Mesodermal cell (in vitro differentiated cells): ENCODE measurements at regions not wholly inside any gene's neighbourhood (a gene's known extent, or its start where the extent isn't known, plus 50 kb on each side); places are given as distances from the start of the nearest gene placed in this dataset.
"Not testable (repeated sequence)": the region's sequence is repeated elsewhere in the genome, so short reads cannot be mapped to it uniquely, and the experiment has no call there.

Experiments
- H3K27ac ChIP-seq: 2 replicates; pipeline ENCODE4 v1.7.0; 2013; ENCODE audit warnings: mild to moderate bottlenecking, low read depth, low read length, moderate library complexity; ENCODE audit not compliant: severe bottlenecking
- H3K36me3 ChIP-seq: 2 replicates; pipeline ENCODE4 v1.7.1; 2013; ENCODE audit warnings: mild to moderate bottlenecking, low read length, moderate library complexity; ENCODE audit not compliant: control insufficient read depth, insufficient read depth
- H3K4me1 ChIP-seq: one replicate; pipeline ENCODE4 v1.7.1; 2013; ENCODE audit warnings: mild to moderate bottlenecking, low read length; ENCODE audit not compliant: insufficient read depth, control insufficient read depth, poor library complexity, severe bottlenecking
- H3K4me3 ChIP-seq: 2 replicates; pipeline ENCODE4 v1.7.0; 2013; ENCODE audit warnings: low read length, control low read depth, mild to moderate bottlenecking; ENCODE audit not compliant: insufficient read depth, poor library complexity, severe bottlenecking; ENCODE audit errors: extremely low read depth
- H3K9me3 ChIP-seq: 2 replicates; pipeline ENCODE4 v1.7.1; 2013; ENCODE audit warnings: mild to moderate bottlenecking, low read length, moderate library complexity; ENCODE audit not compliant: control insufficient read depth
- WGBS, 2 experiments: methylation state at CpG; one replicate each; pipeline ENCODE4 v1.1.5; 2013; ENCODE audit warnings: missing lambda C conversion rate in 2 of 2; ENCODE audit not compliant: insufficient coverage in 2 of 2; 5-methylcytosine and 5-hydroxymethylcytosine counted together

DNA sequence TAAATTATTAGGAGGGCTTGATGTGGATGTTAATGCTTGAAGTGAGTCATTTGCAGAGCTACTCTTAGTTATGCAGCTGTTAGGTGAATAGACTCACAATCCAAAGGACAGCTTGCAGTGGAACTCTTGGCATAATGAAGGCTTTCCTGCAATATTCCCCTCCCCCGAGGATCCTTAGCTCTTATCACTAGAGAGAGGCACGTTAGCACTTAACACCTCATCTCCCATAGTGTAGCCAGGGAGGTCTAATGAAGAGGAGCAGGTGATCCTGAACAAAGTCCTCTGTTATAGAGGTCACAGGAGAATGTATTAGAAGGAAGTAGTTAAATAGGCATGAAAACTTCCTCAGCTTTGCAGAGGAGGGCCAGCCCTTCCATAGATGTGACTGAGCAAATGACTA lies 919.2 kb upstream of the FAT3 start:
- no peak overlapping the region for H3K4me3 ChIP-seq
- no peak overlapping the region for H3K27ac ChIP-seq
- H3K36me3 ChIP-seq: no peaks in the 10 kb centered on the region
- H3K9me3 ChIP-seq: no peaks in the 10 kb centered on the region
- peaks cover 3% of the 10 kb centered on the region for H3K4me1 ChIP-seq
- WGBS, 2 experiments: 80% methylated on average over 1 of the region's 2 CpGs; no CpG with 5 or more reads in 1 of the 2 experiments

DNA sequence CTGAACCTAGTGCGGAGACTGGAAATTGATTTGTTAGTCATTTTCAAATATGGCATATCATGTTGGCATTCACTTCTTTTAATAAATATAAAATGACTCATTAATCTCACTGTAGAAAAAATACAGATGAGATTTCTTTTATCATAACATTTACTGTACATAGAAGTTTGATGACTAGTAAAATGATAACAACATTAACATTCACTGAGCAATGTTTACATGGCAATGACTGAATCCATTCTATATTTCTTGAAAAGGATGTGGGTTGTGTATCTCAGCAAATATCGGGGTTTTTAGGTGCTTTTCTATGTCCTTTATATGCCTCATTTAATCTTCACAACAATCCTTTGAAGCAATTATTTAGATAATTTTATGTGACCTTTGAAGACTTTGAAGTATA lies 920.9 kb upstream of the FAT3 start:
- Histone ChIP-seq H3K9me3 (no peaks in the 10 kb centered on the region), H3K4me1 (peaks cover 3% of the 10 kb centered on the region), H3K36me3 (no peaks in the 10 kb centered on the region), H3K27ac (no peak overlapping the region), H3K4me3 (no peak overlapping the region)
- no CpG with 5 or more reads among the region's 2 CpGs for whole genome bisulfite sequencing, 2 experiments

DNA sequence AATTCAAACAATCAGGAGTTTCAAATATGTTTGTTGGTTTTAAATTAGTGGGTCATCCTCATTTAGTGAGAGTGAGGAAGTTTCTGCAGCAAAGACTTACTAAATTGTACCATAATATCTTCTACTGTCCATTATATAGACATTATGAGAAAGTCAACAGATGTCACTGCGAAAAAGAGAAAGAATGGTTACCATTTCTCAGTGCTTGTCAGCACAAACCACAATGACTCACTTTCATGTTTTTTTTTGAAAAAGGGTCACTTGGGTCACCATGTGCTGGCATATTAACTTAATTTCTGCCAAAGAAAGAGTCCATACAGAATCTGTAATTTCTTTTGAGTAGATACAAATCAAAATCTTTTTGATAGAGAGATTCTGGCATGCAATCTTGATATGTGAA lies 924.6 kb upstream of the FAT3 start:
- no peaks in the 10 kb centered on the region for H3K9me3 ChIP-seq
- H3K36me3 ChIP-seq: no peaks in the 10 kb centered on the region
- no peak overlapping the region for H3K27ac ChIP-seq
- no peaks in the 10 kb centered on the region for H3K4me1 ChIP-seq
- H3K4me3 ChIP-seq: no peak overlapping the region
- 100% methylated on average over 1 of the region's 1 CpG; no CpG with 5 or more reads in 1 of the 2 experiments for WGBS, 2 experiments

DNA sequence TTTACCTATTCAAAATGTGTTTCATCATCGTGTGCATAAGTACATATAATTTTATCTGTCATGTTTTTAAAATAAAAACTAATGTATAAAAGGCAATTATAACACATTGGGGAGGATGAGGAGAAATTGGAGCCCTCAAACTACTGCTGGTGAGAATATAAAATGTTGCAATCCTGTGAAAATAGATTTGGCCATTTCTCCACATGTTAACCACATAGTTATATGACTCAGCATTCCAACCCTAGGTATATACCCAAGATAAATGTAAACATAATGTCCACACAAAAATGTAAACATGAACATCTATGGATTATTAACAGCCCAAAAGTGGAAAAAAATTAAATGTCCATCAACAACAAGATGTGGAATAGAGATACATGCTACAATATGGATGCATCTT lies 928.0 kb upstream of the FAT3 start:
- Histone ChIP-seq H3K27ac (no peak overlapping the region), H3K36me3 (no peaks in the 10 kb centered on the region), H3K4me3 (no peak overlapping the region), H3K9me3 (no peaks in the 10 kb centered on the region), H3K4me1 (no peaks in the 10 kb centered on the region)
- no CpG with 5 or more reads among the region's 1 CpG for WGBS, 2 experiments

DNA sequence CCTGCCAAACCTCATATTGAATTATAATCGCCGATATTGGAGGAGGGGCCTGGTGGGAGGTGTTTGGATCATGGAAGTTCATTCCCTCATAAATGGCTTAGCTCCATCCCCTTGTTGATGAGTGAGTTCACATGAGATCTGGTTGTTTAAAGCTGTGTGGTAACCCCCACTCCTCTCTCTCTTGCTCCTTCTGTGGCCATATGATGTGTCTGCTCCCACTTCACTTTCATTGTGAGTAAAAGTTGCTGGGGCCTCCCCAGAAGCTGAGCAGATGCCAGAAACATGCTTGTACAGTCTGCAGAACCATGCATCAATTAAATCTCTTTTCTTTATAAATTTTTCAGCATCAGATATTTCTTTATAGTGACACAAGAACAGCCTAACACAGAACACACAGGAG lies 929.0 kb upstream of the FAT3 start:
- H3K9me3 ChIP-seq: no peaks in the 10 kb centered on the region
- H3K4me1 ChIP-seq: no peaks in the 10 kb centered on the region
- H3K4me3 ChIP-seq: no peak overlapping the region
- no CpG with 5 or more reads among the region's 2 CpGs for WGBS, 2 experiments
- no peak overlapping the region for H3K27ac ChIP-seq
- H3K36me3 ChIP-seq: no peaks in the 10 kb centered on the region

DNA sequence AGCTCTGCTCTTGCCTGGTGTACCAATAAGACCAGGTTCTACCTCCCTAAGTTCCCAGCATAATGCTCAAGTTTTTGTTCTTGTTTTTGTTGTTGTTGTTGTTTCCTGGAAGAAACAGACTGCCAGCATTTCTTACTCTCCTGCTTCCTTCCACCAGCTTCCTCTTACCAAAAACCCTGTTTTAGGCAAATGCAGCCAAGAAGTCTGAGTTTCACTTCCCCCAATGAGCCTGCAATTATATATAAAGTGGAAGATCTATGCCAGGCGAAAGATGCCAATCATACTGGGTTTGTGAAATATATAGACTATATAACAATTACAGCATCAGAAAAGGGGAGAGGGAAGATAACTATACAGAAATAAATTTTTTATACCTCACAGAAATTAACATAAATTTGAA lies 931.5 kb upstream of the FAT3 start:
- Histone ChIP-seq H3K4me3 (no peak overlapping the region), H3K4me1 (no peaks in the 10 kb centered on the region), H3K27ac (no peak overlapping the region), H3K36me3 (no peaks in the 10 kb centered on the region), H3K9me3 (no peaks in the 10 kb centered on the region)
- WGBS, 2 experiments: no CpG with 5 or more reads among the region's 1 CpG

DNA sequence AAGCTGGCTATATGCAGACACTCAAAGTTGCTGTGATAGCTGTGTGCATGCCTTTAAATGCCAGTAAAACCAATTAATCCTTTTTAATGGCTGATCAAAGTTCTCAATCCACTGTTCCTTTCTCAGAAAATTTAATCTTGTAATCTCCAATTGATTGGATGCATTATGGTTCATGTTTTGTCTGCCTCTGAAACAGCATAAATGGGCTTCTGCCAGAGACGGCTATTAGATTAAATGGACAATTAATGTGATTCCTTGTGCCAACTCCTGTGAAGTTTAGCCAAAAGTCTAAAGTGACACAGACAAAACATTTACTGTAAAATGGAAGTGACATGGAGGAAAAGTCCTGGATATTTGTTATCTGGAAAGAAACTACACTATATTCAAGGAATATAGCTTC lies 952.5 kb upstream of the FAT3 start:
- Histone ChIP-seq H3K4me3 (no peak overlapping the region), H3K36me3 (no peaks in the 10 kb centered on the region), H3K27ac (no peak overlapping the region), H3K4me1 (no peaks in the 10 kb centered on the region), H3K9me3 (no peaks in the 10 kb centered on the region)
- 88% methylated on average over 1 of the region's 1 CpG; no CpG with 5 or more reads in 1 of the 2 experiments for WGBS, 2 experiments

DNA sequence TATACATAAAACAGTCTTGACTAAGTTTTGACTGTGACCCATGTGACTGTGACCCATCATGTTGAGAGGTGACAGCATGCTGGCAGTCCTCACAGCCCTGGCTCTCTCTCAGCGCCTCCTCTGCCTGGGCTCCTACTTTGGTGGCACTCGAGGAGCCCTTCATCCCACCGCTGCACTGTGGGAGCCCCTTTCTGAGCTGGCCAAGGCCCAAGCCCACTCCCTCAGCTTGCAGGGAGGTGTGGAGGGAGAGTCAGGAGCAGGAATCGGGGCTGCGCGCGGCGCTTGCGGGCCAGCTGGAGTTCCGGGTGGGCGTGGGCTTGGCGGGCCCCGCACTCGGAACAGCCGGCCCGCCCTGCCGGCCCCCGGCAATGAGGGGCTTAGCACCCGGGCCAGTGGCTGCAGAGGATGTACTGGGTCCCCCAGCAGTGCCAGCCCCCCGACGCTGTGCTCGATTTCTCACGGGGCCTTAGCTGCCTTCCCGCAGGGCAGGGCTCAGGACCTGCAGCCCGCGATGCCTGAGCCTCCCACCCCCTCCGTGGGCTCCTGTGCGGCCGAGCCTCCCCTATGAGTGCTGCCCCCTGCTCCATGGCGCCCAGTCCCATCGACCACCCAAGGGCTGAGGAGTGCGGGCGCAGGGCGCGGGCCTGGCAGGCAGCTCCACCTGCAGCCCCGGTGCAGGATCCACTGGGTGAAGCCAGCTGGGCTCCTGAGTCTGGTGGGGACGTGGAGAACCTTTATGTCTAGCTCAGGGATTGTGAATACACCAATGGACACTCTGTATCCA lies 955.9 kb upstream of the FAT3 start:
- H3K36me3 ChIP-seq, H3K4me1 ChIP-seq, H3K4me3 ChIP-seq, H3K27ac ChIP-seq, H3K9me3 ChIP-seq: not testable (repeated sequence)
- 92 to 94% methylated on average over 19 to 29 of the region's 37 CpGs for WGBS, 2 experiments

DNA sequence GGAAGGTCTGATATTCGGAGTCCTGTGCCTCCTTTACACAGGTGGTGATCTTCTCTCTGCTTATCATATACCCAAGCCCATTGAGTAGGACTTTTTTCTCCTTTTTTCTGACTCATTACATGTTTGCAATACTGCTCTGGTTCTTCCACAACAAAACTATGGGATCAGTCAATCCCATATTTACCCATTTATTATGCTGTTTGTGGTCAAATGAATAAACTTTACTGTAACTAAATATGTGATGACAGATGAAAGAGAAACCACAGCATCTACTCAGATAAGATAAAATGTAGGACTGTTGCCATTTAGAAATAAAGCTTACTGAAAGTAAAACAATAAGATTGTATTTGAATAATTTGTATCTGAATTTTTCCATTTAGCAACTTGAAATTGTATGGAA lies 958.7 kb upstream of the FAT3 start:
- Histone ChIP-seq H3K4me1 (no peaks in the 10 kb centered on the region), H3K27ac (no peak overlapping the region), H3K4me3 (no peak overlapping the region), H3K36me3 (no peaks in the 10 kb centered on the region), H3K9me3 (no peaks in the 10 kb centered on the region)
- WGBS, 2 experiments: 100% methylated on average over 1 of the region's 1 CpG; no CpG with 5 or more reads in 1 of the 2 experiments

DNA sequence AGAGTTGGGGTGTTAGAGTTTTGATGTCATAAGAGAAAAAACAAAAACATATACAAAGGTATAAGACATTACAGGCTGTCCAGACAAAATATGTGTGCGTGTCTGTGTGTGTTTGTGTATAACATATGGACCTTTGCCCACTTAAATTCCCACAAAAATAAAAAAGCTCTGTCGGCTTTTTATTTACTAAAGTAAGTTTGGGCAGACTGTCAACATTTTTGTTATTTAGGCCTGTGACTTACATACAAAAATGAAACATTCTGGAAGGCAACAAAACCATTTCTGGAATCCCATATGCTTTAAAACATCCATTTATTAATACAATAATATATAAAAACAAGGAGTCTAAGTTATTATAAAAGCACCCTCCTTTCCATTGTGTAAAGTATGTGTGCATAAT lies 960.1 kb upstream of the FAT3 start:
- Histone ChIP-seq H3K36me3 (no peaks in the 10 kb centered on the region), H3K27ac (no peak overlapping the region), H3K9me3 (no peaks in the 10 kb centered on the region), H3K4me3 (no peak overlapping the region), H3K4me1 (no peaks in the 10 kb centered on the region)
- no CpG with 5 or more reads among the region's 2 CpGs for WGBS, 2 experiments

DNA sequence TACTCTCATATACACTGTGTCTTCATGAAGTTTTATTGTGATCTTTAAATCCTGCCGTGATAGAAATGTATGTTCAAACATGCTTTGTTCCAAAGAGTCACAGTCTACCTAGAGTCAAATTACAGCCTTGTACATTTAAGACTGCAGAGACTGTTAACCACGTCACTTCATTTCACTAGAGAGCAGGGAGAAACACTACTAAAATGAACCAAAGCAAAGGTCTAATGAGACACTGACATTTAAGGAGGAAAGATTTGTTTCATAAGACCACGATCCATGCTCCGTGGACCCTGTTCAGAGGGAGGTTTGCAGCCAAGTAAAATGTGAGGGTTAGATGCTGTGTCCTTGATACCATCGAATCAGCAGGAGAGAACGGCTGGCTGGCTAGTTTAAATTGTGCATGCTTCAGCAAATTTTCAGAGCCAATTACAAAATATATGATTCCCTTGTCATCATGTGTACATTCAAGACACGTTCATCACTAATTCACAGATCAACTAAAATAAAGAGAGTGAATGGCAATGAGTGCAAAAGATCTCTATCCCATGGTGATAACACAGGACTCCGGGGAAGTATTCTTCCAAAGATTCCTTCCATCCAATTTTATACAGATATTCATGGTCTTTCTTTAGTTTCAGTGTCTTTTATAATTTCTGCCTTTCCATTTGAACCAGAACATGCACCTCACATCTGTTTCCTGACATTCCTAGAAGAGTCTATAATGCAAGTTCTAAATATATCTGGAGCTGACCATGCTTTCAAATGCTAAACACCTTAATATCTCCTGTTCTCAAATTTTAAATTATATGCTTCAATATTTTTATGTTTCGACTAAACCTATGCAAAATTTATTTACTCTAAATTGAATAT lies 960.9 kb upstream of the FAT3 start:
- 88% methylated on average over 4 of the region's 9 CpGs; no CpG with 5 or more reads in 1 of the 2 experiments for WGBS, 2 experiments
- no peaks in the 10 kb centered on the region for H3K4me1 ChIP-seq
- no peaks in the 10 kb centered on the region for H3K9me3 ChIP-seq
- H3K27ac ChIP-seq: no peak overlapping the region
- H3K4me3 ChIP-seq: no peak overlapping the region
- H3K36me3 ChIP-seq: no peaks in the 10 kb centered on the region
